ENCODE measurements at regions not wholly inside any gene's neighbourhood (a gene's known extent, or its start where the extent isn't known, plus 50 kb on each side); places are given as distances from the start of the nearest gene placed in this dataset.

DNA sequence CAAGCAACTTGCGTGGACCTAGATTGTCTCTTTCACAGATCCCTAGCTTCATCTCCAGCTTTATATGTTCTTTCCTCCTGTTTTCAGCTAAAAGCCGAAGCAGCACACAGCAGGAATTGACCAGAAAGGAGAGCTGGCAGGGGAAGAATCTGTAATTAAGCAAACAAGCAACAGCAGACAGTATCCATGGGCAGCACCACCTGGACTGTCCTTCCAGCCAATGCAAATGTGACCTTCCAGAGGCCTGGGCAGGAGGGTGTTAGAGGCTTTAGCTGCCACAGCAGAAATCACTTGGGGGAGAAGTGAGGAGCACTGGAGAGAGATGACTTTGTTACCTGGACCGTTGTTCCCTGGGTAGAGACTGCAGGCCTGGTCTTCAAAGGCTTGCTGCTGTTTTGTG lies 427.6 kb upstream of the GOT2 start (continued):
- TF ChIP-seq, protein P1, sequence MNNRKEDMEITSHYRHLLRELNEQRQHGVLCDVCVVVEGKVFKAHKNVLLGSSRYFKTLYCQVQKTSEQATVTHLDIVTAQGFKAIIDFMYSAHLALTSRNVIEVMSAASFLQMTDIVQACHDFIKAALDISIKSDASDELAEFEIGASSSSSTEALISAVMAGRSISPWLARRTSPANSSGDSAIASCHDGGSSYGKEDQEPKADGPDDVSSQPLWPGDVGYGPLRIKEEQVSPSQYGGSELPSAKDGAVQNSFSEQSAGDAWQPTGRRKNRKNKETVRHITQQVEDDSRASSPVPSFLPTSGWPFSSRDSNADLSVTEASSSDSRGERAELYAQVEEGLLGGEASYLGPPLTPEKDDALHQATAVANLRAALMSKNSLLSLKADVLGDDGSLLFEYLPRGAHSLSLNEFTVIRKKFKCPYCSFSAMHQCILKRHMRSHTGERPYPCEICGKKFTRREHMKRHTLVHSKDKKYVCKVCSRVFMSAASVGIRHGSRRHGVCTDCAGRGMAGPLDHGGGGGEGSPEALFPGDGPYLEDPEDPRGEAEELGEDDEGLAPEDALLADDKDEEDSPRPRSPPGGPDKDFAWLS (CRISPR knock-in tag; IDR thresholded peaks at IDR 0.05; ENCODE audit: borderline replicate concordance), result no peak
- TF ChIP-seq ZNF460 (CRISPR knock-in tag; IDR thresholded peaks at IDR 0.05; ENCODE audit: borderline replicate concordance) (no peak), ZNF337 (CRISPR knock-in tag; IDR thresholded peaks at IDR 0.05; ENCODE audit: borderline replicate concordance, low read depth) (no peak)

DNA sequence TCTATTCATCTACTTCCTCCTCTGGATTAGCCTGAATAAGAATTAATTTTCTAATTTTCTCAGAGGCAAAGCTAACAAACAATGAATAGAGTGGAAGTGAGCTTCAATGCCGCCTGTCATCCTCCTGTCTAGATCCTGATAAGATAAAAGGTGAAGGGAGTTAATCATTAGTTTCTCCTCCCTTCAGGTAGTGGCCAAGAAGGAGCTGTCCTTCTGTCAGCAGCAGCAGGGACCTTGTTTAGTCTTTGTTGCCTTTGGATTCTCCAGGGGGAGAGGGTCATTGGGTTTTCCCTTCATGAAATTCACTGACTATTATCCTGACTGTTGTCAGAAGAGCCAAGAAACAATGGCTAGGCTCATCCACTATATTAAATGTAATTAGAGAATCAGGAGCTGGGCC lies 420.2 kb upstream of the GOT2 start:
- POLR2A ChIA-PET, result no interaction called here
- intact Hi-C loops (cut with micrococcal nuclease; ENCODE audit: unreplicated experiment), result no loop called here
- no peak for ATAC-seq
- H2AFZ ChIP-seq (ENCODE audit: low read length), result no peak overlapping the region
- no peak overlapping the region for H3K27ac ChIP-seq (ENCODE audit: extremely low read length, insufficient read depth, low read length)
- in situ Hi-C loops (cut with HindIII; ENCODE audit: extremely low pct_ligation_motif_present, low pct_unique_long_range_greater_than_20kb), result no loop called here
- DNase-seq (ENCODE audit: low spot score), result no peak
- H3K4me3 ChIP-seq (replicated peaks in 1 of 3; ENCODE audit: insufficient read depth in 1 of 3, low read depth in 2 of 3, low read length in 3 of 3), result no peak overlapping the region
- no peaks in the 10 kb centered on the region for H3K4me1 ChIP-seq (ENCODE audit: insufficient read depth, low read length)
- no peaks in the 10 kb centered on the region for H4K20me1 ChIP-seq (ENCODE audit: insufficient read depth, low read length)
- no peaks in the 10 kb centered on the region for H3K79me2 ChIP-seq (ENCODE audit: insufficient read depth, low read length)
- 0% methylated on average over 1 of the region's 1 CpG for WGBS (ENCODE audit: low lambda C conversion rate)
- no peak for FAIRE-seq
- H3K27me3 ChIP-seq (ENCODE audit: control insufficient read depth in 1 of 2, insufficient read depth in 2 of 2, low read length in 2 of 2), result no peaks in the 10 kb centered on the region
- CTCF ChIA-PET (ENCODE audit: low intra/inter-chr PET ratio, low total read pairs), result no interaction called here
- no peak overlapping the region for H3K4me2 ChIP-seq (ENCODE audit: low read depth, low read length)
- H3K36me3 ChIP-seq (replicated peaks in 1 of 2; ENCODE audit: control insufficient read depth in 1 of 2, insufficient read depth in 2 of 2, low read length in 2 of 2), result no peaks in the 10 kb centered on the region
- H3K9ac ChIP-seq (ENCODE audit: insufficient read depth, low read depth, low read length), result no peak overlapping the region
- BruUV-seq (replicated peaks), result no TSS peak
- H3K9me3 ChIP-seq (ENCODE audit: low read length), result no peaks in the 10 kb centered on the region
- TF ChIP-seq, protein P2, sequence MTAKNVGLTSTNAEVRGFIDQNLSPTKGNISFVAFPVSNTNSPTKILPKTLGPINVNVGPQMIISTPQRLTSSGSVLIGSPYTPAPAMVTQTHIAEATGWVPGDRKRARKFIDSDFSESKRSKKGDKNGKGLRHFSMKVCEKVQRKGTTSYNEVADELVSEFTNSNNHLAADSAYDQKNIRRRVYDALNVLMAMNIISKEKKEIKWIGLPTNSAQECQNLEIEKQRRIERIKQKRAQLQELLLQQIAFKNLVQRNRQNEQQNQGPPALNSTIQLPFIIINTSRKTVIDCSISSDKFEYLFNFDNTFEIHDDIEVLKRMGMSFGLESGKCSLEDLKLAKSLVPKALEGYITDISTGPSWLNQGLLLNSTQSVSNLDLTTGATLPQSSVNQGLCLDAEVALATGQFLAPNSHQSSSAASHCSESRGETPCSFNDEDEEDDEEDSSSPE (CRISPR knock-in tag; IDR thresholded peaks at IDR 0.05), result no peak
- TF ChIP-seq ZNF720 (CRISPR knock-in tag; IDR thresholded peaks at IDR 0.05) (no peak), ESRRA (CRISPR knock-in tag; IDR thresholded peaks at IDR 0.05; ENCODE audit: low read depth) (no peak), ZFP37 (CRISPR knock-in tag; IDR thresholded peaks at IDR 0.05; ENCODE audit: borderline replicate concordance) (no peak), ZNF605 (CRISPR knock-in tag; IDR thresholded peaks at IDR 0.05) (no peak), ZNF431 (CRISPR knock-in tag; IDR thresholded peaks at IDR 0.05; ENCODE audit: borderline replicate concordance, low read depth) (no peak), ASH2L (IDR thresholded peaks at IDR 0.05; ENCODE audit: insufficient read length, low read depth, low read length) (no peak)
- TF ChIP-seq, protein P3, sequence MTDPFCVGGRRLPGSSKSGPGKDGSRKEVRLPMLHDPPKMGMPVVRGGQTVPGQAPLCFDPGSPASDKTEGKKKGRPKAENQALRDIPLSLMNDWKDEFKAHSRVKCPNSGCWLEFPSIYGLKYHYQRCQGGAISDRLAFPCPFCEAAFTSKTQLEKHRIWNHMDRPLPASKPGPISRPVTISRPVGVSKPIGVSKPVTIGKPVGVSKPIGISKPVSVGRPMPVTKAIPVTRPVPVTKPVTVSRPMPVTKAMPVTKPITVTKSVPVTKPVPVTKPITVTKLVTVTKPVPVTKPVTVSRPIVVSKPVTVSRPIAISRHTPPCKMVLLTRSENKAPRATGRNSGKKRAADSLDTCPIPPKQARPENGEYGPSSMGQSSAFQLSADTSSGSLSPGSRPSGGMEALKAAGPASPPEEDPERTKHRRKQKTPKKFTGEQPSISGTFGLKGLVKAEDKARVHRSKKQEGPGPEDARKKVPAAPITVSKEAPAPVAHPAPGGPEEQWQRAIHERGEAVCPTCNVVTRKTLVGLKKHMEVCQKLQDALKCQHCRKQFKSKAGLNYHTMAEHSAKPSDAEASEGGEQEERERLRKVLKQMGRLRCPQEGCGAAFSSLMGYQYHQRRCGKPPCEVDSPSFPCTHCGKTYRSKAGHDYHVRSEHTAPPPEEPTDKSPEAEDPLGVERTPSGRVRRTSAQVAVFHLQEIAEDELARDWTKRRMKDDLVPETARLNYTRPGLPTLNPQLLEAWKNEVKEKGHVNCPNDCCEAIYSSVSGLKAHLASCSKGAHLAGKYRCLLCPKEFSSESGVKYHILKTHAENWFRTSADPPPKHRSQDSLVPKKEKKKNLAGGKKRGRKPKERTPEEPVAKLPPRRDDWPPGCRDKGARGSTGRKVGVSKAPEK (CRISPR knock-in tag; IDR thresholded peaks at IDR 0.05; ENCODE audit: borderline replicate concordance), result no peak
- TF ChIP-seq, protein P4, sequence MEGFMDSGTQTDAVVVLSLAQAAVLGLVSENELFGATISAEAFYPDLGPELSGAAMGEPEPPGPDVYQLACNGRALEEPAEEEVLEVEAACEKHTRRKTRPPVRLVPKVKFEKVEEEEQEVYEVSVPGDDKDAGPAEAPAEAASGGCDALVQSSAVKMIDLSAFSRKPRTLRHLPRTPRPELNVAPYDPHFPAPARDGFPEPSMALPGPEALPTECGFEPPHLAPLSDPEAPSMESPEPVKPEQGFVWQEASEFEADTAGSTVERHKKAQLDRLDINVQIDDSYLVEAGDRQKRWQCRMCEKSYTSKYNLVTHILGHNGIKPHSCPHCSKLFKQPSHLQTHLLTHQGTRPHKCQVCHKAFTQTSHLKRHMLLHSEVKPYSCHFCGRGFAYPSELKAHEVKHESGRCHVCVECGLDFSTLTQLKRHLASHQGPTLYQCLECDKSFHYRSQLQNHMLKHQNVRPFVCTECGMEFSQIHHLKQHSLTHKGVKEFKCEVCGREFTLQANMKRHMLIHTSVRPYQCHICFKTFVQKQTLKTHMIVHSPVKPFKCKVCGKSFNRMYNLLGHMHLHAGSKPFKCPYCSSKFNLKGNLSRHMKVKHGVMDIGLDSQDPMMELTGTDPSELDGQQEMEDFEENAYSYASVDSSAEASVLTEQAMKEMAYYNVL (CRISPR knock-in tag; IDR thresholded peaks at IDR 0.05; ENCODE audit: borderline replicate concordance), result no peak
- TF ChIP-seq, protein P5, sequence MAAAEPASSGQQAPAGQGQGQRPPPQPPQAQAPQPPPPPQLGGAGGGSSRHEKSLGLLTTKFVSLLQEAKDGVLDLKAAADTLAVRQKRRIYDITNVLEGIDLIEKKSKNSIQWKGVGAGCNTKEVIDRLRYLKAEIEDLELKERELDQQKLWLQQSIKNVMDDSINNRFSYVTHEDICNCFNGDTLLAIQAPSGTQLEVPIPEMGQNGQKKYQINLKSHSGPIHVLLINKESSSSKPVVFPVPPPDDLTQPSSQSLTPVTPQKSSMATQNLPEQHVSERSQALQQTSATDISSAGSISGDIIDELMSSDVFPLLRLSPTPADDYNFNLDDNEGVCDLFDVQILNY (CRISPR knock-in tag; conservative IDR thresholded peaks at IDR 0.05), result no peak

Data from HepG2 (cell line).